Gastrocnemius medialis (tissue), 4 donors: ENCODE measurements at regions not wholly inside any gene's neighbourhood (a gene's known extent, or its start where the extent isn't known, plus 50 kb on each side); places are given as distances from the start of the nearest gene placed in this dataset.

Experiments
- POLR2A ChIP-seq, 2 donors: fragments of 450-650 bp; IDR thresholded peaks; one replicate each; pipeline ENCODE4 v1.6.1; 2017; ENCODE audit warnings: antibody characterized with exemption in 2 of 2, mild to moderate bottlenecking in 2 of 2, moderate library complexity in 2 of 2
- TF ChIP-seq, protein P1 (sequence below), 5 experiments: fragments of 450-650 bp in 3 of 5; fragments of 200-600 bp in 2 of 5; sonication (generic) in 2 of 5; IDR thresholded peaks in 4 of 5; conservative IDR thresholded peaks in 1 of 5; 1 replicate in 4 of 5; 2 replicates in 1 of 5; pipeline ENCODE4 v1.5.1; 2016 to 2019; ENCODE audit warnings: antibody characterized with exemption in 5 of 5, mild to moderate bottlenecking in 3 of 5, moderate library complexity in 3 of 5

DNA sequence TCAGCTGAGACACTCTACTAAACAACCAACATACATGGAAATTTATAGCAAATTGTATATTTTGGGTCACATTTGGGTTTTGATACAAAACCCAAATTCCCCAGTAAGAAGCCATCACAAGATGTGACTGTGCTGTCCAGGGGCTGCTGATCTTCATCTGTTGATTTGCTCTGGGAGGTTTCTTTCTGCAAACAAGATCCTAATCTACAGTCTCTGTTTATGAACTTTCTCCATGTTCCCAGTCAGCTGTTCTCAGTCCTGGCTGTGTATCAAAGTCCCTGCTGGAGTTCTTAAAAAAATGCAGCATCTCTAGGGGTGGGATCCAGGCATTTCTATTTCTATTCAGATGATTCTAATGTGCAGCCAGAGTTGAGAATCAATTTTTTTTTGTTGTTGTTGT, 85.1 kb downstream of the ATP23 start:
- TF ChIP-seq, protein P1, sequence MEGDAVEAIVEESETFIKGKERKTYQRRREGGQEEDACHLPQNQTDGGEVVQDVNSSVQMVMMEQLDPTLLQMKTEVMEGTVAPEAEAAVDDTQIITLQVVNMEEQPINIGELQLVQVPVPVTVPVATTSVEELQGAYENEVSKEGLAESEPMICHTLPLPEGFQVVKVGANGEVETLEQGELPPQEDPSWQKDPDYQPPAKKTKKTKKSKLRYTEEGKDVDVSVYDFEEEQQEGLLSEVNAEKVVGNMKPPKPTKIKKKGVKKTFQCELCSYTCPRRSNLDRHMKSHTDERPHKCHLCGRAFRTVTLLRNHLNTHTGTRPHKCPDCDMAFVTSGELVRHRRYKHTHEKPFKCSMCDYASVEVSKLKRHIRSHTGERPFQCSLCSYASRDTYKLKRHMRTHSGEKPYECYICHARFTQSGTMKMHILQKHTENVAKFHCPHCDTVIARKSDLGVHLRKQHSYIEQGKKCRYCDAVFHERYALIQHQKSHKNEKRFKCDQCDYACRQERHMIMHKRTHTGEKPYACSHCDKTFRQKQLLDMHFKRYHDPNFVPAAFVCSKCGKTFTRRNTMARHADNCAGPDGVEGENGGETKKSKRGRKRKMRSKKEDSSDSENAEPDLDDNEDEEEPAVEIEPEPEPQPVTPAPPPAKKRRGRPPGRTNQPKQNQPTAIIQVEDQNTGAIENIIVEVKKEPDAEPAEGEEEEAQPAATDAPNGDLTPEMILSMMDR (IDR thresholded peaks at IDR 0.05 in 4 of 5, conservative IDR thresholded peaks at IDR 0.05 in 1 of 5), result no peak
- no peak for TF ChIP-seq POLR2A (IDR thresholded peaks at IDR 0.05)
